Endothelial cell of umbilical vein (primary cell): ENCODE measurements at regions not wholly inside any gene's neighbourhood (a gene's known extent, or its start where the extent isn't known, plus 50 kb on each side); places are given as distances from the start of the nearest gene placed in this dataset.
"Not testable (repeated sequence)": the region's sequence is repeated elsewhere in the genome, so short reads cannot be mapped to it uniquely, and the experiment has no call there.

Experiments used
- CTCF ChIP-seq, 2 donors: IDR thresholded peaks; 1 replicate in 1 of 2; 2 replicates in 1 of 2; pipeline ENCODE4 v1.5.1; 2011; ENCODE audit warnings: low read length in 2 of 2, mild to moderate bottlenecking in 2 of 2, moderate library complexity in 2 of 2, control low read depth in 1 of 2, inconsistent platforms in 1 of 2, low read depth in 1 of 2; ENCODE audit not compliant: insufficient read depth in 1 of 2; ENCODE audit errors: extremely low read depth in 1 of 2
- EZH2 ChIP-seq: IDR thresholded peaks from 2 replicates; pipeline ENCODE4 v1.6.1; 2012; ENCODE audit warnings: borderline replicate concordance, low read depth, mild to moderate bottlenecking, moderate library complexity, low read length, inconsistent platforms; ENCODE audit not compliant: severe bottlenecking
- GATA2 ChIP-seq: IDR thresholded peaks from 2 replicates; pipeline ENCODE4 v1.7.0; 2011; ENCODE audit warnings: low read depth, mild to moderate bottlenecking, moderate library complexity, mixed read lengths, low read length; ENCODE audit not compliant: insufficient read length, insufficient read depth
- POLR2AphosphoS5 ChIP-seq: IDR thresholded peaks from 2 replicates; pipeline ENCODE4 v1.6.1; 2012; ENCODE audit warnings: low read depth, mild to moderate bottlenecking, control low read depth, low read length, moderate library complexity; ENCODE audit not compliant: insufficient read depth

- TF ChIP-seq EZH2; POLR2AphosphoS5; GATA2; CTCF (IDR thresholded peaks at IDR 0.05; ENCODE audit: extremely low read depth in 1 of 2, insufficient read depth in 1 of 2, low read depth in 1 of 2, low read length in 2 of 2): not testable (repeated sequence)
These were observed 330.0 kb downstream of the CBLN1 start for GRCh38 chr16:48951621-48952125.
